ENCODE measurements at regions not wholly inside any gene's neighbourhood (a gene's known extent, or its start where the extent isn't known, plus 50 kb on each side); places are given as distances from the start of the nearest gene placed in this dataset.

DNA sequence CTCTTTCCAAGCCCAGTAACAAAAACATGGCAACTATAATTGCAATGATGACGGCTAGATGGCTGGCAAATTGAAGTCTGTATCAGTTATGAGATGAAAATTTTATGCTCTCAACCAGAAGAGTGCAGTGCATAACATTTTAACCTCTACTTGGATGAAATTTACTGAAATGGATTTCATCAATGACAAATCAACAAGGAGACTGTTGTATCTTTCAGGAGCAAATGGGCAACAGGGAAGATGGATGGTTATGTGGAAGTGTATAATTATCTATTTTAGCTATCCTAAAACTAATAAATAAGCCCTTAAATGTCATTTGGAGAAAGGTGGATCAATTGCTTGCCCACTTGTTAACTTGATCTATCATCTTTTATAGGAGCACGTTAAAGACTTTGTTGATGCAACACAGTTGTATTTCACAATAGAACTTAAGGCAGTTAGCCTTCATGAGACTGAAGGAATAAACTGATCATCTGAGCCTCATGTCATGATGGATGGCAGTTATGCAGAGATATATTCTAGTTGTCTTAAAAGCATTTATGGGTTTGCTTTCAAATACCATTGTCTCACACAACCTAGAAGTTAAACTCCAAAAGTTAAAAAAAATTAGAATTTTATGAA is 315.1 kb upstream of the TBC1D5 start:
- POLR2A ChIA-PET, result no interaction called here
- CTCF ChIA-PET, result no interaction called here

DNA sequence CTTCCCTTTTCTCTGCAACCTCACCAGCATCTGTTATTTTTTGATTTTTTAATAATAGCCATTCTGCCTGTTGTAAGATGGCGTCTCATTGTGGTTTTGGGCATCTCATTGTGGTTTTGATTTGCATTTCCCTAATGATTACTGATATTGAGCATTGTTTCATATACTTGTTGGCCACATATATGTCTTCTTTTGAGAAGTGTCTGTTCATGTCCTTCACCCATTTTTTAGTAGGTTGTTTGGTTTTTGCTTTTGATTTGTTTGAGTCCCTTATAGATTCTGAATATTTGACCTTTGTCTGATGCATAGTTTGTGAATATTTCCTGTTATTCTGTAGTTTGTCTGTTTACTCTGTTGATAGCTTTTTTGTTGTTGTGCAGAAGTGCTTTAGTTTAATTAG is 312.2 kb upstream of the TBC1D5 start:
- POLR2A ChIA-PET, result no interaction called here
- CTCF ChIA-PET, result no interaction called here

DNA sequence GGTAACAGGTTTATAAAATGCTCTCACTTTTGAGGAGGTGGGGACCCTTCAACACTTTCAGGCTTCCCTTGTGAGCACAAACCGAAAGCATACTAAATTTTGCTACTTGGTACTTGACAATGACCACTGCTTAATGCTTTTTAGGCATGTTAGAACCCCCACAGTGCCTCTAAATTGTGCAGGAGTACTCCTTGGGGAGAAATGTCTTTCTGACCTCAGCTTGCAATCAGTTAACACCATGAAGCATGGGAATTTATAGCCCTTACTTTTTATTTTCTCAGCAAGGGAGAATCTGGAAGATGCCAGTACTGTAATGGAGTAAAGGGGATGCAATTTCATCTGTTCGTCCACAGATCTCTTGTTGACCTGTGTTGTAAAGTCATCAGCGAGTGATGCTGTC is 308.9 kb upstream of the TBC1D5 start:
- ChIA-PET POLR2A (no interaction called here), CTCF (no interaction called here)

DNA sequence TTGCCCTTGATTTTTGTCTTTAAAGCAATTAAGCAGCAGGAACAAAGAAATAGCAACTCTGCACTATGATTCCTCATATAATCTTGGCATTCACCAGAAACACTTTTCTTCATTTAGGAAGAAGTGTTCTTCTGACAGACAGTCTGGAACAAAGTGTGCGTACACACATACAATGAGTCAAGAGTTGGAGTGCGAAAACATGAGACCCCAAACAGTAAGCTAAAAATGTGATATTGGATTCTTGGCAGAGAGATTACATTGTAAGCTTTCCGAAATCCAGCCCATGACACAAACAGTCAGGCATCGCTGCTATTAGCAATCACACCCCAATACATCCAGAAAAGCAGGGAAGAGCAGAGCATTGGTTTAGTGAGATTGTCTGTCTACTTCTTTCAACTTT is 306.7 kb upstream of the TBC1D5 start:
- ChIA-PET POLR2A (interaction anchor here (0.6 kb wide), 1 partner anchor 20 kb away, joined by 6 read pairs; no protein-coding TSS in a partner anchor), CTCF (no interaction called here)

DNA sequence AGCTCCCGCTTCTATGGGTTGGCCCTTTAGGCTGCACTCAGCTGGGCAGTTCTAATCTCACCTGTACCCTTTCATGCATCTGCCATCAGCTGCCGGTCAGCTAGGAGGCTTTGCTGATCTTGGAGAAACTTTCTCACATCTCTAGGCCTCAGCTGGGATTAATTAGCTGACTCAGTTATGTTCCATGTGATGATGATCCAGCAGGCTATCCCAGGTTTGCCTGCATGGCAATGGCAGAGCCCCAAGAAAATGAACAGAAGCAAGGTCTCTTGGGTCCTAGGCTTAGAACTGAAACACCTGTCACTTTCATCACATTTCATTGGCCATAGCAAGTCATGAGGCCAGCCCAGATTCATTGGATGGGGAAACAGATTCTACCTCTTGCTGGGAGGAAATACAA is 304.6 kb upstream of the TBC1D5 start:
- POLR2A ChIA-PET, result no interaction called here
- CTCF ChIA-PET, result no interaction called here

DNA sequence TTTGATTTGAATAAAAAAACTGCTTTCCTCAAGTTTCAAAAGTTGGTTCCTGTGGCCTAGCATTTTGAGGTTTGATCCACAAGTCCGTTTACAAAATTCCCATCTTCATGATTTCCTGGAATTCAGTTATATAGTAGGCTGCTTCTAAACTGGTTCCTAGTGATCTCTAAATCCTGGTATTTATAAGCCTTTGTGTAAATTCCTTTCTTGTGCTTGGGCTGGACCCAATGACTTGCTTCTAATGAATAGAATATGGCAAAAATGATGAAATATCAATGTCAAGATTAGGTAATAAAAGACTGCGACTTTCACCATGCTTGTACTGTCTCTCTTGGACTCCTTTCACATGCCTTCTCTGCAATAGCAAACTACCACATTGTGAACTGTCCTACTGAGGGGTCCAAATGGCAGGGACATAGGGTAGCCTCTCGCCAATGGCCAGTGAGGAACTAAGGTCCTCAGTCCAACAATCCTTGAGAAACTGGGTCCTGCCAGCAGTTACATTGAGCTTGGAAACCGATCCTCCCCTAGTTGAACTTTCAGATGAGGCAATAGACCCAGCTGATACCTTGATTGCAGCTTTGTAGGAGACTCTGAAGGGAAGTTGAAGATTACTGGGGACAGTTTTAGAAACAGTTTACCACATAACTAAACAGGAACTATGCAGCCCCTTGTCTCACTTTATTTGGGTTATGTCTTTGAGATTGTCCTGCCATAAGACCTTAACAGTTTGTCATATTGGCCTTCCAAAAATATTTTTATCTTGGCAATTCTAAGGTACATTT is 303.9 kb upstream of the TBC1D5 start:
- ChIA-PET POLR2A (no interaction called here), CTCF (interaction anchor here (0.5 kb wide), 1 partner anchor 94 kb away, joined by 4 read pairs; no protein-coding TSS in a partner anchor)

DNA sequence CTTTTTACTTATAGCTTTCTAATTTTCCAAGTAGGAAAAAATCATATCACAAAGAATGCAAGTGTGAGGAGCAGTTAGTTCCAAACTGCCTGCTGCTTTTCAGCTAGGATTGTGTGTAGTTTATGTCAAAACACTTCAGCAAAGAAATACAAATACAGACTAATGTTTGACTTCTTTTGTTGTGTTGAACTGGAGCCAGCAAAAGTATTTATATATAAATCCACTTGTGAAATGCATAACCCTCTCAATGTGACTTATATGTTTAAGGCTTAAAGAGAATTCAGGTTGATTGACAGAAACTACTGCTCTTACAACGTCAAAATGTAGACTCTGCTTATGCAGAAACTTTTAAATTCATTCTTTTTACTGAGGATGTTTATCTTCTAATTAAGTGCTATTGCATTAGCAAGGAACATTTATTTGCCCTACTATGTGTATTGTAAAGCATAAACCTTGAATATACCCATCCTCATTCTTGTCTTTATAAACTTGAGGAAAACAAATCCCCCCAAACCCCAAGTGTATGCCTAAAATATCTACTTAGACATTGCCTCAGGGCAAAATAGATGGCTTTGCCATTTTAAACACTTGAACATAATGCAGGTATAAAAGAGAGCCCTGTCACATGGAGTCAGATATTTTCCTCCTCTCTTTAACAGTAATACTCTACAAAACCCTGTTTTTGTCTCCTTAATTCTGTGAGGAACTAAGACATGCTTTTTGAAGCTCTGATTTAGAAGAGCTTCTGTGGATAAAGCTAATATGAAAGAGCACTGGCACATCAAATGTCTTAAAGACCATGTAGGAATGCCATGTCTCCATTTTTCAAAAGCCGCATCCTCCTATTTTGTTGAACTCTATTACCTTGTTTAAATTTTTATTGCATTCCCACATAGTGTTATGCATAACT is 302.8 kb upstream of the TBC1D5 start:
- ChIA-PET POLR2A (no interaction called here), CTCF (no interaction called here)

DNA sequence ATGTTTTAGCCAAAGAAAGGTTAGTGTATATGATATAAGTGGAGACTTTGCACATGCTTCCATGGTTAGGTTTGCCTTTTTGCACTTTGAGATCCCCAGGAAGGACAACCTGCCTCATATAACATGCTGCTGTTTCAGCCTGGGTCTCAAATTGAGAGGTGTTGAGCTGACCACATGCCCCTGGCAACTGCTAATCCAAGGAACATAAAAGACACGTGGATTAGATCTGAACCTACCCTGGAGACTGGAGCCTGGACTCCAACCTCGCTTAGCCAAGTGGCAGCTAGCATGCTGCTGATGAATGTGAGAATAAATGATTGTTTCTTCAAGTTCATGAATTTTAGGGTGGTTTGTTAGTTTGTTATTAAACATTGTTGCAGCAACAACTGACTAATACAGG is 301.8 kb upstream of the TBC1D5 start:
- ChIA-PET CTCF (no interaction called here), POLR2A (no interaction called here)

DNA sequence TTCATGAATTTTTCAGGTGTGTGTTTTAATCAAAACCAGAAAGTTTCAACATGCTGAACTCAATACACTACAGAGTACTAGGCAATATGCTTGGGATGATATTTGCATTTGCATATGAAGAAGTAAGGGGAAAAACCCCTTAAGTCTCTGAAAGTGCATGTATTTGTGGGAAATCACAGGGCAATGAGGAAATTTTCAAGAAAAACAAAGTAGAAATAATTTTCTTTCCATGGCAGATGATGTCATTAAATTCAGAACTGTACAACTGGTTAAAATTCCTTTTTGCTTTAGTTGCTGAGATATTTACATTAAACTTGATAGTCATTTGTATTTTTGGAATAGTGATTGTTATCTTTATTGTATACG is 294.0 kb upstream of the TBC1D5 start:
- POLR2A ChIA-PET, result no interaction called here
- CTCF ChIA-PET, result no interaction called here

DNA sequence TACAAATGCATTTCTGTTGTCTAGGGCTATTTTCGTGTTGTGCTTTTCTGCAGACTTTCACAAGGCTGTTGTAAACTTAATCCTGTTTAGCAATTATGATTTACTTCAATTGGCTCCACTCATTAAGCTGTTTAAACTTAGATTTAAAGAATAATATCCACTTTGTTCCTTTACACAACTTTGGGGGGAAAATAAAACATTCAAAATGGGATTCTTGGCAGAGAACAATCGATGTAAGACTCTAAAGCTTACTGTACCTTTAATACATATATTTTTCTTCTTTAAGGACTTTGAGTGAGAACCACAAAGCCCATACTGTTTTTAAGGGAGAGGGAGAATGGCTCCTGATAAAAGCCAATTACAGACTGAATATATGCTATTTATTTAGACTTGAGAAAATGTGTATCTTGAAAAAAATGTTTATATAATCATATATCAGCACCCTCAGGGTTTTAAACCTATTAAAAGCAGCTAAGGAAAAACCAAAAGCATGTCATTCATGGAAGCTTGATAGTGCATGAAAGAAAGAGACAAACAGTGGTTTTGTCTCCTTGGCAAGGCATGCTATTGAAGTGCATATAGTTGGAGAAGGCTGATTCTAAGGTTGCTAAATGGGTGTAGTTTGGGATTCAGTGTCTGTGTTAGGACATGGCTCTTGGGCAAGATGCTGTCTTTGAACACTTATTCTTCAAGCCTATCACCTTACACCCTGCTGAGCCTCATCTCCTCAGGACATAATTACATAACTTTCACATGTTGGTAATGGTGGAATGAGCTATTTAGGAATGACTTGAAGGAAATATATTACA is 293.4 kb upstream of the TBC1D5 start:
- ChIA-PET POLR2A (no interaction called here), CTCF (no interaction called here)

DNA sequence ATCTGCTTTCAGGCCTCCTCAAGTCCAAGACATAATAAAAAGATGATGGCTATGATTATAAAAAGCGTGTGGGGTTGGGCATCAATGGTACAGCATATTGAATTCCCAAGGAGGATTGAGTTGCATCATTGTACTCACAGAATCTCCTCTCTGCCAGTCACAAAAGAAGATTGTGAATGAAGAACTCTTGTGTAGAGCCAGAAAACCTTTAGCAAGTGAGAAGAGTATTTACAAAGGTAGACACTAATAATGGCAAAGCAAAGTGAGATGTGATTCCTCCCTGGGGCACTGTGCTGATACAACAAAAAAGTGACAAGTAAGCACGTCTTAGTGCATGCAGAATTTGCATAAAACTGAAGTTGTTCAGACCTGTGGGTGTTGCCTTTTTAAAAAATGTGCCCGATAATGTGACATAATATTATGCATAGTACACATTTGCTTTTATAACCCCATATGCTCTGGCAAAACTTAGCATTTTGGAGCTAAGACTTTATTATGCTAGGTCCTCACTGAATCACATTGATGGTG is 291.2 kb upstream of the TBC1D5 start:
- CTCF ChIA-PET, result no interaction called here
- POLR2A ChIA-PET, result no interaction called here

DNA sequence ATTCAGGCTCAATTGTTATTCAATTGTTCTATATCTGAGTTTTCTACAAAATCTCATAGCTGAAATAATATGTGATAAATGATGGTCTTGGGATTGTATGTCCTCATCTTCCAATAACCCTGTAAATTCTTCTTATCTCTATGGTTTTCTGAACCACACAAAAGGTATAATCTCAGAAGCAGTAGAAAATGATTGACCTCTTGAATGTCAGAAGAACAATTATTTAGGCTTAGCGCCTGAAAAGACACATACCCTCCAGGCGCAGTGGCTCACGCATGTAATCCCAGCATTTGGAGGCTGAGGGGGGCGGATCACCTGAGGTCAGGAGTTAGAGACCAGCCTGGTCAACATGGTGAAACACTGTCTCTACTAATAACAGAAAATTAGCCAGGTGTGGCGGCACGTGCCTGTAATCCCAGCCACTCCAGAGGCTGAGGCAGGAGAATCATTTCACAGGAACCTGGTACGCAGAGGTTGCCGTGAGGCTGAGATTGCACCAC is 288.0 kb upstream of the TBC1D5 start:
- ChIA-PET CTCF (no interaction called here), POLR2A (no interaction called here)

DNA sequence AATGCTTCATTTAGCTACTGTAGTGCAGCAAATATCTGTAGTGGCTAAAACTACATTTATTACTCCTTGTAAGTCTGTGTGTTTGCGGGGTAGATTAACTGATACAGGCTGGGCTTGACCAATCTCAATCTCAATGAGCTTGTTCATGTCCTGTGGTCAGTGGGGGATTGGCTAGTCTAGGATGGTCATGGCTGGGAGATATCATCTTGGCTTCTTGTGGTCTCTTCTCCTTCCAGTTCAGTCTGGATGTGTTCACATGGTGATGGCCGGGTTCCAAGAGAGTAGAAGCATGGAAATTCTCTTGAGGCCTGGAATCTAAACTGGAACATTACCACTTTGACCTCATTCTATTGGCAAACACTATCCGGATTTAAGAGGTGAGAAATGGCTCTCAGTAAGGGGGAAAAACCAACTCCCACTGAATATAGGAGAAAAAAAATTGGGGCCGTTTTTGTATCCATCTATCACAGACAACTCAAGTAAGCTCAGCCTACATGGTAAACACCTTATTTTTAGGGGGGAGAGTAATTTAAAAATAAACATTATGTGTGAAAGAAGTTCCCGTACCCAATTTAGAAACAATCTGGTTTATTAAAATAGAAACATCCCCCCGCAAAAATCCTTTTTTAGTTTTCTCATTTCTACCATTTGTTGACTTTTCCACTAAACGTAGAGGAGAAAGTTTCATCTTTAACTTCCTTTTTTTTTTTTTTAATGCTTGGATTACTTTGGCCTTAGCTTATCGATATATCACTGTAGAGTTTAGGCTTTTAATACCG is 284.9 kb upstream of the TBC1D5 start:
- ChIA-PET CTCF (no interaction called here), POLR2A (no interaction called here)

DNA sequence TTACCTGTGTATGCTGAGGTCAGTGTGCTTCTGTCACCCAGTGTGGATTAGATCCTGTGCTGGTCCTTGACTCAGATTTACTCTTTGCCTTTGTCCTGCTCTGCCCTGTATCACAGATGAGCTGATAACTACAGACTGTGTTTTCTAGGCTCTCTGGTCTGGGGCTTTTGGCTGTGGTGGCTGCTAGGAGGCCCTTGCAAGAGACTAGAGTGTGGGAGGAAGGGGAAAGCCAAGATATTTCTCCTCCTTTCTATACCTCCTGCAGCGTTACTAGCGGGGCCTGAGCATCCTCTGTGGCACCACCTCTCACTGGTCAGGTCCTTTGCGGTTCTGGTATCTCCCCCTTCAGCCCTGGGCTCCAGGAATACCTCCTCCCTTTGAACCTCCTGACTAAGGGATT is 282.3 kb upstream of the TBC1D5 start:
- POLR2A ChIA-PET, result no interaction called here
- CTCF ChIA-PET, result no interaction called here

DNA sequence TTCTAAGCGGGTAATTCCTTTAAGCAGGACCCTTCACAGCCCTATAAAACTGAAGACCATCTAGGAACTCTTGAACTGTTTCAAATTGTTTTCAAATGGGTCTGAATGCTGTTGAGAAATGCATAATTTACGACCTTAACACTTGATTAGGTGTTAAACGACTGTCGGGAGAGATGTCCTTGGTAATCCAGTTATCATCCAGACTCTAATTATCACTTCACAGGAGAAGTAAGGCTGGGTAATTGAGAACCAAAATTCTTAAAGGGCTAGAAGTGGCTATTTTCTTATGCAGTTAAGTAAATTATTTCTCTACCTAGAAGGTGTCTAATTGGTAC is 276.7 kb upstream of the TBC1D5 start:
- POLR2A ChIA-PET, result no interaction called here
- CTCF ChIA-PET, result no interaction called here

DNA sequence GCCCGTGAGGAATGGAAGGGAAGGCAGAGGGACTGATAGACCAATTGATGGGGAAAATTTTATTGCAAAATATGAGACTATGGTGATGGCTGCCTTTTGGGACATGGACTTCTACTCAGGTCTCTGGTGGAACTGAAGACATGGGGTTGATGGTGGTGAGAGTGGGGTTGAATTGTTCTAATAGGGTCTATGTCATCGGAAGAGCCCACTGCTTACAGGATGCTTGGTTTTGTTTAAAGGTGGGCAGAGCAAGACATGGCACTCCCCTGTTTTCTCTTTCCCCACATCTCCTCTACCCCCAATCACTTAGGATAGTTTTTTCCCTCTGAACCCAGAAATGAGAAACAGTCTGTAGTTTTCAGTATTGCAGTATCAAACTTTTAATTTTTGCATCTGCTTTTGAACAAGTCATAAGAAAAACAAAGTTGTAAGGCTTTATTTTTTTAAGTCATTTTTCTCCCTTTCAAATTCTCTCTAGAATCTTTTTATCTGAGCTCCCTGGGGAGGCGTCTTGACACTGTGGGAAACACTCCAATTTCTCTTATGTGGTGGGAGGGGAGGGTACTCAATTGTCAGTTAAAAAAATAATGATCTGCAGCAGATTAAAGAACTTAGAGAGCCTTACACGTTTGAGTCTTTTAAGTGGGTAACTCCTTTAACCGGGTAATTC is 276.2 kb upstream of the TBC1D5 start:
- CTCF ChIA-PET, result no interaction called here
- POLR2A ChIA-PET, result no interaction called here

DNA sequence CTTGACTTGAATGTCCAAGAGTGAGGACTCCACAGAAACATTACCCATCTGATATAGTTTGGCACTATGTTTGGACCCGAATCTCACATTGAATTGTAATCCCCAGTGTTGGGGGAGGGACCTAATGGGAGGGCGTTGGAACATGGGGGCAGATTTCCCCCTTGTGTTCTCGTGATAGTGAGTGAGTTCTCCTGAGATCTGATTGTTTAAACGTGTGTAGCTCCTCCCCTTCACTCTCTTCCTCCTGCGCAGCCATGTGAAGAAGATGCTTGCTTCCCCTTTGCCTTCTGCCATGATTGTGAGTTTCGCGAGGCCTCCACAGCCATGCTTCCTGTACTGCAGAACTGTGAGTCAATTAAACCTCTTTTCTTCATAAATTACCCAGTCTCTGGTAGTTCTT is 273.9 kb upstream of the TBC1D5 start:
- ChIA-PET POLR2A (no interaction called here), CTCF (no interaction called here)

DNA sequence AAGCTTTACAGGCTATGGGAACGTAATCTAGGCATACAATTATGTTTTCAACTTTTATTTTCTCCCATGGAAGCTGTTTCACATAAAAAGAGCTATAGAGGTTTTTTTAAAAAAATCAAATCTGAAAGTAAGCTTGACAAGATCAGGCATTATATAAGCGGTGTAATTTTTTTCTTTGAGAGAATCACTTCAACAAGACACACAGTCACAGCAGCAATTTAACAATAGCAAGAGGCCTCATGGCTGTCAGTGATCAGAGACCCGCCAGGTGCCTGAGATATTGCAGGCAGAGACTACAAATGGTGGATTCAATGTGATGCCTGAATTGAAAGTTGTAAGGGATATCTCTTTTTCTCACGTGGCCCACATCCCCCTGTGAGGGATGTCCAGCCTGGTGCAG is 270.5 kb upstream of the TBC1D5 start:
- CTCF ChIA-PET, result no interaction called here

DNA sequence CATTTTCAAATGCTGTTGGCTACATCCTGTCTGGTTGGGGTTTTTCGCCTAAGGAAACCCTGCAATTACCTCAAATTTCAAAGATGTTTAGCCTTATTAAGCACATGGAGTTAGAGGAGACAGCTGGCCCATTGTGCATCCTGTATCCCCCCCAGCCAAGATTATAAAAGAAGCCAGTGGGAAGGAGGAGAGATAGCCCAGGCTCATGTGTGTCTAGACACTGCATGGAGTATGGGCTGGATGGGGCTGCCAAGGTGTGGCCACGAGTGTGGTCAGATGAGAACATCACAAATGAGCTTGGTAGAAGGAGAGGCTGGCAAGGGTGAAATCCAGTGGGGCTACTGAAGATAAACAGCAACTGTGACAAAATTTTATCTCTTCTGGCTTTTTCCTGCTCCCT is 270.0 kb upstream of the TBC1D5 start:
- CTCF ChIA-PET, result no interaction called here
- POLR2A ChIA-PET, result no interaction called here

More for the DNA sequence above, 270.5 kb upstream of the TBC1D5 start:
- POLR2A ChIA-PET, result no interaction called here

All from activated CD8-positive, alpha-beta memory T cell treated with anti-CD3 and anti-CD28 coated beads for 36 hours (primary cell).